NB4 (cell line): ENCODE measurements at regions not wholly inside any gene's neighbourhood (a gene's known extent, or its start where the extent isn't known, plus 50 kb on each side); places are given as distances from the start of the nearest gene placed in this dataset.

ENCODE experiments used
- POLR2A ChIP-seq: IDR thresholded peaks from 2 replicates; pipeline ENCODE4 v1.6.1; 2011; ENCODE audit warnings: mild to moderate bottlenecking; ENCODE audit not compliant: insufficient read length; ENCODE audit errors: extremely low read depth
- TF ChIP-seq, protein P1 (sequence below): IDR thresholded peaks from one replicate; pipeline ENCODE4 v1.5.1; 2012; ENCODE audit warnings: low read depth, low read length
- TF ChIP-seq, protein P2 (sequence below): IDR thresholded peaks from 2 replicates; pipeline ENCODE4 v1.6.1; 2011; ENCODE audit warnings: low read depth, low read length

DNA sequence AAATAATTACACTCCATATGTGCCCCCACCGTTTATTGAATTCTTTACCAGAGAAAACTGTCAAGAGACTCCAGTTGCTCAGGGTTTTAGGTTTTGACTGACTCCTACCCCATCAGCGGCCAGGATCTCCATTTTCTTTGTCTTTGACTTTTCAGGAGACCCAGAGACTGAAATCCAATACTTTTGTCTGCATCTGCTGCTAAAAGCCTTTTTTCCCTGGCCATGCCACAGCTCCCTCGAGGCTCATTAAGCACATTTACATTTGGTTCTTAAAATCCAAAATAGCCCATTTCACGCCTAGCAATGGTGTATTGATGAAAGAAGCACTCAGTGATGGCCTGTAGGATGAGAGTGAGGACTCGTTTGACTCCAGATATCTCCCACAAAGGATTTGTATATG is 332.6 kb upstream of the ACVR2A start:
- TF ChIP-seq, protein P1, sequence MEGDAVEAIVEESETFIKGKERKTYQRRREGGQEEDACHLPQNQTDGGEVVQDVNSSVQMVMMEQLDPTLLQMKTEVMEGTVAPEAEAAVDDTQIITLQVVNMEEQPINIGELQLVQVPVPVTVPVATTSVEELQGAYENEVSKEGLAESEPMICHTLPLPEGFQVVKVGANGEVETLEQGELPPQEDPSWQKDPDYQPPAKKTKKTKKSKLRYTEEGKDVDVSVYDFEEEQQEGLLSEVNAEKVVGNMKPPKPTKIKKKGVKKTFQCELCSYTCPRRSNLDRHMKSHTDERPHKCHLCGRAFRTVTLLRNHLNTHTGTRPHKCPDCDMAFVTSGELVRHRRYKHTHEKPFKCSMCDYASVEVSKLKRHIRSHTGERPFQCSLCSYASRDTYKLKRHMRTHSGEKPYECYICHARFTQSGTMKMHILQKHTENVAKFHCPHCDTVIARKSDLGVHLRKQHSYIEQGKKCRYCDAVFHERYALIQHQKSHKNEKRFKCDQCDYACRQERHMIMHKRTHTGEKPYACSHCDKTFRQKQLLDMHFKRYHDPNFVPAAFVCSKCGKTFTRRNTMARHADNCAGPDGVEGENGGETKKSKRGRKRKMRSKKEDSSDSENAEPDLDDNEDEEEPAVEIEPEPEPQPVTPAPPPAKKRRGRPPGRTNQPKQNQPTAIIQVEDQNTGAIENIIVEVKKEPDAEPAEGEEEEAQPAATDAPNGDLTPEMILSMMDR: no peak
- TF ChIP-seq POLR2A: no peak
- TF ChIP-seq, protein P2, sequence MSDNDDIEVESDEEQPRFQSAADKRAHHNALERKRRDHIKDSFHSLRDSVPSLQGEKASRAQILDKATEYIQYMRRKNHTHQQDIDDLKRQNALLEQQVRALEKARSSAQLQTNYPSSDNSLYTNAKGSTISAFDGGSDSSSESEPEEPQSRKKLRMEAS: no peak
